H1 (cell line): ENCODE measurements at regions not wholly inside any gene's neighbourhood (a gene's known extent, or its start where the extent isn't known, plus 50 kb on each side); places are given as distances from the start of the nearest gene placed in this dataset.

Experiments
- CTCF ChIA-PET: fragments of 300-600 bp; sonication (Branson Sonifier 250); formaldehyde crosslinking; loops from one replicate; lab custom pipeline; 2021; ENCODE audit not compliant: partially characterized antibody; lab: Charles Lee
- POLR2A ChIA-PET: fragments of 300-600 bp; sonication (Branson Sonifier 250); formaldehyde crosslinking; loops from one replicate; lab custom pipeline; 2021; ENCODE audit warnings: inconsistent platforms; ENCODE audit not compliant: partially characterized antibody; lab: Charles Lee
- DNase-seq, 2 experiments: peaks; one replicate each; pipeline versions ENCODE4 v3.0.0 to v3.0.0-alpha.2; 2010 to 2022; ENCODE audit warnings: low spot score in 2 of 2, low read depth in 1 of 2, mixed read lengths in 1 of 2
- FAIRE-seq: peaks from 2 replicates; lab custom pipeline; 2011; peaks lifted over from hg19 to GRCh38; lab: Jason Lieb, UNC
- H2AFZ ChIP-seq: 2 replicates; pipeline ENCODE4 v1.8.1; 2012; ENCODE audit warnings: low read length, inconsistent platforms
- H2AK5ac ChIP-seq: 2 replicates; pipeline ENCODE4 v1.6.1; 2013; ENCODE audit warnings: low read depth, low read length
- H2BK120ac ChIP-seq: replicated peaks from 2 replicates; pipeline ENCODE3; 2013; ENCODE audit warnings: low read depth, low read length, inconsistent platforms
- H2BK12ac ChIP-seq: 2 replicates; pipeline ENCODE4 v1.6.1; 2013; ENCODE audit warnings: low read depth, low read length
- H2BK15ac ChIP-seq: 2 replicates; pipeline ENCODE4 v1.6.1; 2013; ENCODE audit warnings: low read length
- H2BK20ac ChIP-seq: 2 replicates; pipeline ENCODE4 v1.6.1; 2013; ENCODE audit warnings: low read length
- H2BK5ac ChIP-seq: 2 replicates; pipeline ENCODE4 v1.6.1; 2013; ENCODE audit warnings: low read depth, low read length
- H3K14ac ChIP-seq: 2 replicates; pipeline ENCODE4 v1.6.1; 2013; ENCODE audit warnings: inconsistent platforms; ENCODE audit not compliant: insufficient read length
- H3K18ac ChIP-seq: 2 replicates; pipeline ENCODE4 v1.6.1; 2013; ENCODE audit warnings: low read length; ENCODE audit errors: extremely low read depth
- H3K23ac ChIP-seq: 2 replicates; pipeline ENCODE4 v1.6.1; 2013; ENCODE audit warnings: inconsistent platforms; ENCODE audit not compliant: insufficient read length
- H3K23me2 ChIP-seq: 2 replicates; pipeline ENCODE4 v1.6.1; 2013; ENCODE audit warnings: low read depth, low read length
- H3K27ac ChIP-seq: 2 replicates; pipeline ENCODE4 v1.6.1; 2011; ENCODE audit warnings: low read depth, low read length, inconsistent platforms
- H3K27me3 ChIP-seq, 4 experiments: replicated peaks in 1 of 4; 1 replicate in 1 of 4; 2 replicates in 3 of 4; pipeline versions ENCODE4 v1.6.1 to v1.8.1; 2011 to 2013; ENCODE audit warnings: low read length in 3 of 4, mild to moderate bottlenecking in 3 of 4, inconsistent platforms in 2 of 4, mixed read lengths in 2 of 4, moderate library complexity in 1 of 4; ENCODE audit not compliant: control insufficient read depth in 3 of 4, insufficient read depth in 3 of 4; ENCODE audit errors: extremely low read depth in 1 of 4
- H3K36me3 ChIP-seq, 4 experiments: 2 replicates each; pipeline versions ENCODE4 v1.6.1 to v1.8.1; 2011 to 2013; ENCODE audit warnings: mild to moderate bottlenecking in 4 of 4, low read length in 3 of 4, moderate library complexity in 2 of 4, control low read depth in 1 of 4, inconsistent platforms in 1 of 4; ENCODE audit not compliant: insufficient read depth in 4 of 4, control insufficient read depth in 2 of 4
- H3K4ac ChIP-seq: replicated peaks from 2 replicates; pipeline ENCODE3; 2013; ENCODE audit warnings: low read length, low read depth, mixed read lengths, inconsistent platforms; ENCODE audit not compliant: insufficient read length
- H3K4me1 ChIP-seq, 4 experiments: replicated peaks in 1 of 4; 1 replicate in 1 of 4; 2 replicates in 3 of 4; pipeline versions ENCODE4 v1.6.1 to v1.8.1; 2011 to 2013; ENCODE audit warnings: low read length in 3 of 4, inconsistent platforms in 2 of 4, mixed read lengths in 1 of 4; ENCODE audit not compliant: insufficient read depth in 4 of 4, control insufficient read depth in 3 of 4
- H3K4me2 ChIP-seq, 2 experiments: 2 replicates each; pipeline versions ENCODE4 v1.6.1 to v1.8.1; 2011 to 2013; ENCODE audit warnings: low read depth in 2 of 2, low read length in 2 of 2, control low read depth in 1 of 2, inconsistent platforms in 1 of 2, mild to moderate bottlenecking in 1 of 2; ENCODE audit not compliant: insufficient read depth in 1 of 2
- H3K4me3 ChIP-seq, 4 experiments: fragments of 200-600, 300-600 bp in 1 of 4; sonication (generic), shearing (Covaris generic), sonication (Bioruptor Twin) in 1 of 4; 2 replicates each; pipeline versions ENCODE4 v1.5.1 to v1.8.1; 2011 to 2016; ENCODE audit warnings: low read length in 4 of 4, low read depth in 3 of 4, control low read depth in 2 of 4, inconsistent platforms in 2 of 4, mild to moderate bottlenecking in 2 of 4, mixed read lengths in 1 of 4, moderate library complexity in 1 of 4; ENCODE audit not compliant: insufficient read depth in 2 of 4; ENCODE audit errors: extremely low read depth in 1 of 4
- H3K56ac ChIP-seq: replicated peaks from 2 replicates; pipeline ENCODE3; 2013; ENCODE audit warnings: low read depth, mild to moderate bottlenecking, mixed read lengths, low read length, inconsistent platforms; ENCODE audit not compliant: insufficient read length
- H3K79me1 ChIP-seq: 2 replicates; pipeline ENCODE4 v1.6.1; 2013; ENCODE audit warnings: low read depth, low read length, control low read depth
- H3K79me2 ChIP-seq, 2 experiments: 2 replicates each; pipeline versions ENCODE4 v1.6.1 to v1.8.1; 2012 to 2013; ENCODE audit warnings: low read length in 2 of 2, mild to moderate bottlenecking in 2 of 2, inconsistent platforms in 1 of 2; ENCODE audit not compliant: insufficient read depth in 2 of 2, control insufficient read depth in 1 of 2
- H3K9ac ChIP-seq, 4 experiments: replicated peaks in 1 of 4; 1 replicate in 1 of 4; 2 replicates in 3 of 4; pipeline versions ENCODE4 v1.6.1 to v1.8.1; 2011 to 2013; ENCODE audit warnings: low read depth in 3 of 4, low read length in 3 of 4, control low read depth in 2 of 4, mild to moderate bottlenecking in 2 of 4, moderate library complexity in 2 of 4, inconsistent platforms in 1 of 4; ENCODE audit errors: extremely low read depth in 1 of 4
- H3K9me3 ChIP-seq, 2 experiments: 2 replicates each; pipeline versions ENCODE4 v1.6.1 to v1.8.1; 2012 to 2013; ENCODE audit warnings: mild to moderate bottlenecking in 2 of 2, moderate library complexity in 2 of 2, control low read depth in 1 of 2, inconsistent platforms in 1 of 2, low read depth in 1 of 2, low read length in 1 of 2, mixed read lengths in 1 of 2; ENCODE audit not compliant: insufficient read depth in 2 of 2
- H4K20me1 ChIP-seq, 2 experiments: replicated peaks in 1 of 2; 2 replicates each; pipeline versions ENCODE3 to v1.8.1; 2011 to 2013; ENCODE audit warnings: inconsistent platforms in 2 of 2, low read length in 2 of 2, mild to moderate bottlenecking in 1 of 2; ENCODE audit not compliant: insufficient read depth in 2 of 2, control insufficient read depth in 1 of 2
- H4K5ac ChIP-seq: 2 replicates; pipeline ENCODE4 v1.6.1; 2013; ENCODE audit warnings: low read length, low read depth, mixed read lengths, inconsistent platforms; ENCODE audit not compliant: insufficient read length
- H4K8ac ChIP-seq: 2 replicates; pipeline ENCODE4 v1.8.0; 2013; ENCODE audit warnings: mild to moderate bottlenecking, moderate library complexity, low read length, inconsistent platforms; ENCODE audit not compliant: insufficient read depth; ENCODE audit errors: extremely low read depth
- H4K91ac ChIP-seq: replicated peaks from 2 replicates; pipeline ENCODE3; 2013; ENCODE audit warnings: low read length, mixed read lengths, inconsistent platforms; ENCODE audit not compliant: insufficient read length
- SP4 ChIP-seq: IDR thresholded peaks from 2 replicates; pipeline ENCODE4 v1.6.1; 2012; ENCODE audit warnings: low read length, inconsistent platforms
- WGBS, 2 experiments: shearing (Covaris generic) in 1 of 2; methylation state at CpG; one replicate each; pipeline versions ENCODE4 v1.1.6 to v1.1.7; 2013 to 2015; ENCODE audit warnings: low lambda C conversion rate in 2 of 2, mixed read lengths in 2 of 2, inconsistent platforms in 1 of 2, low coverage in 1 of 2, missing lambda C conversion rate in 1 of 2; ENCODE audit not compliant: insufficient replicate concordance in 2 of 2, insufficient coverage in 1 of 2, insufficient read length in 1 of 2; ENCODE audit errors: extremely low coverage in 1 of 2, missing lambda C conversion rate in 1 of 2; 5-methylcytosine and 5-hydroxymethylcytosine counted together

- no peak overlapping the region for H3K14ac ChIP-seq
- H4K8ac ChIP-seq = no peak overlapping the region
- H4K5ac ChIP-seq = no peak overlapping the region
- H3K56ac ChIP-seq = no peak overlapping the region
- H4K20me1 ChIP-seq = no peaks in the 10 kb centered on the region
- TF ChIP-seq SP4 = no peak
- no peak for DNase-seq
- ChIA-PET POLR2A (no interaction called here), CTCF (interaction anchor here (0.6 kb wide), 1 partner anchor 400 kb away, joined by 3 read pairs; no protein-coding TSS in a partner anchor)
- no peaks in the 10 kb centered on the region for H3K4me1 ChIP-seq
- no peak overlapping the region for H2BK120ac ChIP-seq
- no peak overlapping the region for H3K4me3 ChIP-seq
- H3K4me2 ChIP-seq = no peak overlapping the region
- no peaks in the 10 kb centered on the region for H3K23me2 ChIP-seq
- peaks cover 0 to 8% of the 10 kb centered on the region in 2 experiments; a peak in 1 of 4 replicates for H3K9me3 ChIP-seq
- H2BK15ac ChIP-seq = no peak overlapping the region
- no peak overlapping the region for H3K23ac ChIP-seq
- H3K36me3 ChIP-seq = no peaks in the 10 kb centered on the region; a peak in 1 of 8 replicates
- 91% methylated on average over 5 of the region's 5 CpGs; no CpG with 5 or more reads in 1 of the 2 experiments for WGBS, 2 experiments
- no peaks in the 10 kb centered on the region for H3K79me2 ChIP-seq
- H2BK20ac ChIP-seq = no peak overlapping the region
- no peak overlapping the region for H3K18ac ChIP-seq
- H2AK5ac ChIP-seq = no peak overlapping the region
- H3K27me3 ChIP-seq = no peaks in the 10 kb centered on the region
- no peak overlapping the region for H2BK12ac ChIP-seq
- no peak for FAIRE-seq
- no peaks in the 10 kb centered on the region for H3K79me1 ChIP-seq
- no peak overlapping the region for H3K4ac ChIP-seq
- H2BK5ac ChIP-seq = no peak overlapping the region
- H3K27ac ChIP-seq = no peak overlapping the region
- no peak overlapping the region for H2AFZ ChIP-seq
- H3K9ac ChIP-seq = no peak overlapping the region
- no peak overlapping the region for H4K91ac ChIP-seq
Measured at GRCh38 chr12:65703176-65703575, 121.1 kb upstream of the HMGA2 start.
